ENCODE measurements at regions not wholly inside any gene's neighbourhood (a gene's known extent, or its start where the extent isn't known, plus 50 kb on each side); places are given as distances from the start of the nearest gene placed in this dataset.

DNA sequence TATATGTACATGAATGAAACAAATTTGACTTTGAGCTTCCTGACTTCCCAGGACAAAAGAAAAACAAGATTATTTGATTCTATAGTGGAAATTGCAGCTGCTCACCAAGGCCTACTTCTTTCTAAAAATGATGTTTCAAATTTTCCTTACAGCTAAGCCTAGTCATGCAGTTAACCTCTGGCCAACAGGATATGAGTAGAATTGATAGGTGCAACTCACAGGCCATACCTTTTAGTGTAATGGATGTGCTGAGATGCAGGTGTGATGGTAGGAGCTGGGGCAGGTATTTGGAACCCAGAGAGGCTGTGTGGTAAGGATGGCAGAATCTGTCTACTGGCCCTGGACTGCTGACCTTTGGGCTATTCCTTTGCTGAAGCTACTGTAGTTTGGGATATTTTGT, 230.9 kb upstream of the PREP start:
- Histone ChIP-seq H3K4me2 (ENCODE audit: insufficient read depth, low read length) (no peak overlapping the region), H3K9me1 (replicated peaks; ENCODE audit: control insufficient read depth, extremely low read depth, insufficient read depth, low read length) (no peaks in the 10 kb centered on the region), H2AFZ (ENCODE audit: low read depth, low read length) (no peak overlapping the region), H3K9ac (replicated peaks; ENCODE audit: extremely low read depth, insufficient read depth, low read length) (no peak overlapping the region), H4K20me1 (replicated peaks; ENCODE audit: control insufficient read depth, extremely low read depth, insufficient read depth, low read length) (no peaks in the 10 kb centered on the region), H3K9me3 (replicated peaks; ENCODE audit: control insufficient read depth, insufficient read depth, low read length) (no peaks in the 10 kb centered on the region), H3K79me2 (ENCODE audit: control insufficient read depth, insufficient read depth, low read length) (no peaks in the 10 kb centered on the region), H3K27me3 (ENCODE audit: control insufficient read depth in 2 of 2, insufficient read depth in 2 of 2, low read length in 2 of 2) (no peaks in the 10 kb centered on the region), H3K36me3 (ENCODE audit: control insufficient read depth in 2 of 2, extremely low read depth in 1 of 2, insufficient read depth in 2 of 2, low read length in 2 of 2) (no peaks in the 10 kb centered on the region), H3K4me3 (replicated peaks in 1 of 3; ENCODE audit: insufficient read depth in 1 of 3, low read depth in 1 of 3, low read length in 3 of 3) (no peak overlapping the region), H3K27ac (ENCODE audit: insufficient read depth, low read depth, low read length) (no peak overlapping the region), H3K4me1 (ENCODE audit: control insufficient read depth, extremely low read depth, insufficient read depth, low read length) (no peaks in the 10 kb centered on the region)
- CTCF ChIA-PET = no interaction called here
- dilution Hi-C loops (cut with MboI; ENCODE audit: extremely low pct_ligation_motif_present, low sequenced_read_pairs) (no loop called here), intact Hi-C loops (cut with micrococcal nuclease) (no loop called here)
- POLR2A ChIA-PET = no interaction called here
- no peak for TF ChIP-seq MYC (IDR thresholded peaks at IDR 0.05; ENCODE audit: low read depth, low read length)
- no peak for TF ChIP-seq EZH2 (IDR thresholded peaks at IDR 0.05; ENCODE audit: borderline replicate concordance, low read depth, low read length, severe bottlenecking)
- no peak for TF ChIP-seq FOS (IDR thresholded peaks at IDR 0.05; ENCODE audit: borderline replicate concordance, insufficient read depth, low read length)
- TF ChIP-seq, protein P1, sequence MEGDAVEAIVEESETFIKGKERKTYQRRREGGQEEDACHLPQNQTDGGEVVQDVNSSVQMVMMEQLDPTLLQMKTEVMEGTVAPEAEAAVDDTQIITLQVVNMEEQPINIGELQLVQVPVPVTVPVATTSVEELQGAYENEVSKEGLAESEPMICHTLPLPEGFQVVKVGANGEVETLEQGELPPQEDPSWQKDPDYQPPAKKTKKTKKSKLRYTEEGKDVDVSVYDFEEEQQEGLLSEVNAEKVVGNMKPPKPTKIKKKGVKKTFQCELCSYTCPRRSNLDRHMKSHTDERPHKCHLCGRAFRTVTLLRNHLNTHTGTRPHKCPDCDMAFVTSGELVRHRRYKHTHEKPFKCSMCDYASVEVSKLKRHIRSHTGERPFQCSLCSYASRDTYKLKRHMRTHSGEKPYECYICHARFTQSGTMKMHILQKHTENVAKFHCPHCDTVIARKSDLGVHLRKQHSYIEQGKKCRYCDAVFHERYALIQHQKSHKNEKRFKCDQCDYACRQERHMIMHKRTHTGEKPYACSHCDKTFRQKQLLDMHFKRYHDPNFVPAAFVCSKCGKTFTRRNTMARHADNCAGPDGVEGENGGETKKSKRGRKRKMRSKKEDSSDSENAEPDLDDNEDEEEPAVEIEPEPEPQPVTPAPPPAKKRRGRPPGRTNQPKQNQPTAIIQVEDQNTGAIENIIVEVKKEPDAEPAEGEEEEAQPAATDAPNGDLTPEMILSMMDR (IDR thresholded peaks at IDR 0.05; ENCODE audit: extremely low read depth in 1 of 2, insufficient read depth in 1 of 2, low read depth in 1 of 2, low read length in 2 of 2) = no peak
- TF ChIP-seq, protein P2, sequence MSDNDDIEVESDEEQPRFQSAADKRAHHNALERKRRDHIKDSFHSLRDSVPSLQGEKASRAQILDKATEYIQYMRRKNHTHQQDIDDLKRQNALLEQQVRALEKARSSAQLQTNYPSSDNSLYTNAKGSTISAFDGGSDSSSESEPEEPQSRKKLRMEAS (IDR thresholded peaks at IDR 0.05; ENCODE audit: insufficient read depth, insufficient read length) = no peak
- TF ChIP-seq POLR2AphosphoS5 (IDR thresholded peaks at IDR 0.05; ENCODE audit: insufficient read depth, low read depth, low read length) = no peak
- no peak for TF ChIP-seq GATA2 (IDR thresholded peaks at IDR 0.05; ENCODE audit: insufficient read depth, insufficient read length, low read depth, low read length)
- TF ChIP-seq POLR2A (IDR thresholded peaks at IDR 0.05; ENCODE audit: low read depth, low read length) = no peak
- no peak for TF ChIP-seq JUN (IDR thresholded peaks at IDR 0.05; ENCODE audit: borderline replicate concordance, insufficient read depth, insufficient read length, low read depth)
- no peak for DNase-seq (ENCODE audit: low read depth, low spot score)
- FAIRE-seq = no peak
- BruUV-seq (replicated peaks) = no TSS peak
